HG02885 (cell line): ENCODE measurements at regions not wholly inside any gene's neighbourhood (a gene's known extent, or its start where the extent isn't known, plus 50 kb on each side); places are given as distances from the start of the nearest gene placed in this dataset.
A peak's percentile ranks its signal among the peaks of the same experiment; 100 is the strongest.
"Not testable (repeated sequence)": the region's sequence is repeated elsewhere in the genome, so short reads cannot be mapped to it uniquely, and the experiment has no call there.

Experiments used
- ATAC-seq: cut with Tn5 transposase; IDR thresholded peaks from one replicate; pipeline ENCODE4 v1.9.1; 2021; ENCODE audit warnings: mild to moderate bottlenecking; ENCODE audit not compliant: unreplicated experiment, poor library complexity

- no peak for ATAC-seq
Measured at GRCh38 chr9:75454043-75454442, 365.7 kb downstream of the OSTF1 start.

- ATAC-seq: no peak
Measured at GRCh38 chr9:75454891-75455290, 366.6 kb downstream of the OSTF1 start.

GRCh38 chr9:75455444-75455921 lies 367.2 kb downstream of the OSTF1 start:
- peak; percentile 99 for ATAC-seq

DNA sequence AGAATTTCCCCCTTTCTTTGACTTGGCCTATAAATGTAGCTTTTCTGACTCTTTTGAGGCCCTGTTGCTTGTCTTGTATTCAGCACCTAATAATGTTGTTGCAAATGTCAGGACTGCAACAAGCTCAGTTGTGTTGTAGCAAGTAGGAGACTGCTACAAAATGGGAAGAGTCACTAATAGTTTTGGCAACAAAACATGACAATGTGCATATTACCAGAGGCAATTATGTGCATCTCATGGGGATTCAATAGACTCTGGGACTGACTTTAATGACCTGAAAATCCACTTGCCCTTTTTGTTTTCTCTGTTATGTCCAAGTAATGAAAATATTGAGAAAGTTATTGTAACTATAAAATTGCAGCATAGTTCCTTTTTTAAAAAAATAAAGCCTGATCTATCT lies 368.4 kb downstream of the OSTF1 start:
- ATAC-seq: no peak

DNA sequence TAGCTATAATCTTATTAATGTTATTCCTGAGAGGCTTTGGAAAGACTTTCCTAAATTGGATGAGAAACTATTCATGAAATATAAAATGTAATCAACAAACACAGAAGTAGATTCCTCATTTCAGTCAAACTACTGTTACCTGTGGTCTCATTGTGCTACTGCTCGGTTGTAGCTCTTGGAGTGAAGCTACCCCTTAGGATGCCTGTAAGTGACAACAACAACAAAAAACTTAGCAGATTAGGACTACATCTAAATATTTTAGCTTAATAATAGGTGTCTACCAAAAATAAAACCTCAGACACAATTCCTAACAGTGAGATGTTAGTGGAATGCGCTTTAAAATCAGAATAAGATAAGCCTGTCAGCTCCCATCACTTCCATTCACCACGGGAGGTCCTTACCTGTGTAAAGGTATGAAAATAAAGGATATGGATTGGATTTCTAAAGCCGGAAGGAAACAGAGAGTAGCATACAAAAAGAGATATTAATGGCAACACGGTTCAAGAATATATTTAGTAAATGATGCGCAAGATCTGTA lies 369.2 kb downstream of the OSTF1 start:
- ATAC-seq: no peak

DNA sequence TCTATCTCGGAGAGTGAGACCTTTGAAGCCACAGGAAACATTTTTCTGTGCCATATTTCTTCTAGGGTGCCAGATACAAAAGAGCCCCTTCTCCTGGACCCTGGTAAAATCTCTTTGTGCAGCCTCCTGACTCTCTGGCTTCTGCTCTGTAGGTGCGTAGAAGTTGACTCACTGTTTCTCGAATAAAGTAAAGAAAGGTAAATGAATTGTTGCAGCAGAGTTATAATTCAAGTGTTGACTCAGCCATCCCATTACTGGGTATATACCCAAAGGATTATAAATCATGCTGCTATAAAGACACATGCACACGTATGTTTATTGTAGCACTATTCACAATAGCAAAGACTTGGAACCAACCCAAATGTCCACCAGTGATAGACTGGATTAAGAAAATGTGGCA lies 371.0 kb downstream of the OSTF1 start:
- not testable (repeated sequence) for ATAC-seq

GRCh38 chr9:75461183-75461582 lies 372.9 kb downstream of the OSTF1 start:
- ATAC-seq: peak; percentile 48

DNA sequence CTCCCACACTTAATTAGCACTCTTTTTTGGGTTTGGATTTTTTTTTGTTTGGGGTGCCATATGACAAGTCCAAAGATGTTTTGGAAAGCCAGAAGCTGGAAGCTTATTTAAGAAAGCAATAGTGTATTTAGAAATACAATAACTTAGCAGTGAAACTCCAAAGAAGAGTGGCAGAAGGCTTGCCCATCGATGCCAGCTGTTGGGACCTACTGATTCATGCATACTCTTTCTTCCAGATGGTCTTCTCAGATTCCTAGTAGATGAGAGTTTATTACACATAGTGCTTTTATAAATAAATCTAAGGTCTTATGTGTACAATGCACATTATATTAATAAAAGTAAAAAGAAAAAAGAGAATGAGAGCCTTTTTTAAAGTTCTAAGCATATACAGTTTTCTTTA lies 374.6 kb downstream of the OSTF1 start:
- no peak for ATAC-seq

DNA sequence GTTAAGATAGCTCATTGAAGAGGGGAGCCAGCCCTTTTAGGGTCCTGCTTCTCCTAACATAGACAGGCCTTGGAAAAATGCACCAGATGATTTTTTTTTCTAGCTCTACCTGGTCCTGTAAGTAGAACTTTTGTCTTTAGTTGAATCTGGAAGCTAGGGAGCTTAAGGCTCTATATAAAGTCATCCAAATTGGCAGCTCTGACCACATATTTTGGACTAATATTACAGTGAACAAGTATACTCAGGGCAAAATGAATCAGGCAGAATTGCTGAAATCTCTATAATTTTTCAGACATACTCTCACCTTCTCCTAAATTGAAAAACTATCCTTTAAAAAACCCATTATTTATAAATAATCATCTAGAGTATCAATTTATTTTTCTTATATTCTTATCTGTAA lies 375.6 kb downstream of the OSTF1 start:
- ATAC-seq: no peak

DNA sequence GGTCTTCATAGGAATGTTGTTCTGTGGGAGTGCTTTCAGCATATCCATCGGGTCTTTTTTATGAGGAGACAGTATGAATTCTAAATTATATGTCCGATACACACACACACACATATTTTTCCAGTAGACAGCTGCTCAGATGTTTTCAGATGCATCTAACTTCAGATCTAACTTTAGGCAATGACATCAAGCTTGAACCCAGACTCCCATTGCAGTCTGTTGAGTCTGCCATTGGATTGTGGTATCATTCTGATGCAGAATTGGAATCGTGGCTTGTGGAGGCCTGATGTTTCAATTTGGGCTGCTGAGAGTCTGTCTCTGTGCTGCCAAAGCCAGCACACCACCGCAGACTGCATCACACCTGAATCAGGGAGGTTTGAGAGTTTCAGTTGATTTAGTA lies 376.4 kb downstream of the OSTF1 start:
- no peak for ATAC-seq

GRCh38 chr9:75467142-75467541 lies 378.8 kb downstream of the OSTF1 start:
- ATAC-seq: no peak

DNA sequence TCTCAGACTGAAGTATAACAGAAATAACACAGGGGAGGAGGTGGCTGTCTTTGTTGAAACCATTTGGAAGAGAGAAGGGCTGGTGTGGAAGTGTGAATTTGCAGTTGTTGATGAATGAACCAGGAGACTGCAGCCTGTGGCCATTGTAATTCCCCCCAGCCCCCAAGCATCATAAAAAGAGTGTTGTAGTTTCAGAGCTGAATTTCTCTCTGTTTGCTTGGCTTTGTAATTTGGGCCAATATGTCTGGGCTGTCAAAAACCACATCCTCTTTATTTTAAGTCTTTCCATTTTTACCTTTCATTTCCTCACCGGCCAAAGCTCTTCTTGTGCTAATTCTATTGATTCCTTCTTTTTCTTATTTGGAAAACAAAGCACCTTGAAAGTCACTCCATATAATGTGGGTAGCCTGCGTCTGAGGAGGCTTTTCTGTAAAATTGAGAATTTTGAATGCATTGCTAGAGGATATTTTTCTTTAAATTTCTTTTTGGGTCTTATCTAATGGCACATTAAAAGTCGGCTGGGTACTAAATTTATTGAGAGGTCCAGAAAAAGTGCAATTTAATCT lies 383.3 kb downstream of the OSTF1 start:
- ATAC-seq: peak; percentile 68

- no peak for ATAC-seq
Measured at GRCh38 chr9:75482566-75482965, 394.3 kb downstream of the OSTF1 start.

DNA sequence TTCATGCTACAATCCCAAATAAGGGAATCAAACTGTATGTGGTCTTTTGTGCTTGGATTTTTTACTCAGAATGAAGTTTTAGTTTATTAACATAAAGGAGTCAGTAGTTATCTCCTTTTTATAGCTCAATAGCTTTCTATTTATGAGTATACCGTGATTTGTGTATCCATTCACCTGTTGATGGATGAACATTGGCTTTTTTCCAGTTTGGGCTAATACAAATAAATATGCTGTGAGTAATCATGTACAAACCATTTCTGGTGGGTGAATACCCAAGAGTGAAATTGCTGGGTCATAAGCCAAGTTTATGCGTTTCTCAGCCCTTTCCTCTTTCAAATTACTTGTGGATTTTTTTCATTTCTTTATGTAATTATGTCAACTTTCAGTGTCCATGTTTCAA lies 395.3 kb downstream of the OSTF1 start:
- no peak for ATAC-seq

DNA sequence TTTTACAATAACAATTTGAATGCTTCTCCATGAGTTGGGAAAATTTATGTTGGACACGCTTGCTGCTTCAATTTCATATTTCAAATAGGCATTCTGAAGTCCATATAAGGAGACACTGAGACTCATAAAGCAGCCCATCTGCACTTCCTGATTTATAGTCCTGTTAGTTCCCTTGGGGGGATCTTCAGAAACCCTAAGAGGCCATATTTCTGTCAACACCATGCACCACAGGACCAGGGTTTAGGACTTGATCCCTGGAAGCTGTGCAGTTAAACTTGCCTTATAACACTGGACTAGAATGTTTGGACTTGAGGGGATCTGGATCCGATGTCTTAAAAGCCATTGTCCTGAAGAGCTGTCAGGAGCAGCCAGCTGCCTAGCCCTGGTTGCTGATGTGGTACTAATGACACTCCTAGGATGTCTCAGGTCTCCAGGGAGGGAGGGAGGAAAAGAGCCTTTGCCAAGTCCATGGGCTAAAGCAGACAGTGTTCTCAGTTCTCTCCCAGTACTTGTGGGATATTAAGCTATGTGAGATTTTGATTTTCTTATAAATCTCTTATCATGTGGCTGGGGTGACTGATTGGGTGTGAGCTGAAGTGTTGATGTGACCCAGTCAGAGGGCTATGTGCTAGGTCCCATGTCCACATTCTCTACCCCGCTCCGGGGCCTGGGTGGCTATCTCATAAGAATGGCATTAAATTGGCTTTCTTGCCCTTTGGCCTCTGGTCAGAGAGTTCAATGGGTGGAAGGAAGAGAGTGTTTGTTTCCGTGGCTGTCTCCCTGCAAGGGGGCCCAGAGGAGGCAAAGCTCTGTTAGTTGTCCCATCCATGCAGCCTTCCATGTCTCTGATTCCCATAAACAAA lies 399.8 kb downstream of the OSTF1 start:
- no peak for ATAC-seq

- no peak for ATAC-seq
Measured at GRCh38 chr9:75488719-75489110, 400.4 kb downstream of the OSTF1 start.

GRCh38 chr9:75490326-75490725 lies 400.1 kb upstream of the PCSK5 start:
- ATAC-seq: no peak

DNA sequence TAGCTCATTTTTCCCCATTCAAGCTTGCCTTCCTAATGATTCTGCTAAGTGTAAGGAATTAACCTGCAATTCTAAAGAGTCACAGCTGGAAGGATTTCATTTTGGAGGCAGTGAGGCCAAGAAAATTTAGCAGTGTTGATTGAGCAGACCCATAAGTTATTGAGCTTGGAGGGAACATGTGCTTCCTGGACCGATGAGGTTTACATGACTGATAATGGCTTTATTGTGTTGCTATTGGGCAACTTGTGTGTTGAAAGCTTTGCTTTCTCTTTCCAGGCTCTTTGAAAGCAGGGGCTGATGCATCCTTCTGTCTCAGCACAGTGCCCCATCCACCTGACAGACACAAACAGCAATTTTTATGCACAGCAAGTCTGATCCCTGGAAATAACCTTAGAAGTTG lies 398.9 kb upstream of the PCSK5 start:
- ATAC-seq: no peak

DNA sequence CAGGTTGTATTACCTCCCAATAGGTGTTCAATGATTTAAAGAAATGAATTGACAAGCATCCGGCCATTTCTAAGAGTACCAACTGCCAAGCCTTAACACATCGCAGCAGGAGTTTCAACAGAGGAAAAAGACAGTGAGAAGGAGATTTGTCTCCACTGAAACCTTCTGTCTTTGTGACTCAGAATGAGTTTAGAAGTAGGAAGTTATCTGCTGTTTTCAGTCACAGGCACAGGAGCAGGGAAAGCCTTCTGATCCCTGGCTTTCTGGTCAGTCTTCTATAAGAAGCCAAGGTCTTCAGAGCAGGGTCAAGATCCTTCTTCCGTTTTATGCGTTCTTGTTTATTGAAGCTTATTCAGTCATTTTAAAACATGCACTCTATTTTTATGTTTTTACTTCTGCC lies 390.7 kb upstream of the PCSK5 start:
- ATAC-seq: no peak

- no peak for ATAC-seq
Measured at GRCh38 chr9:75500479-75500878, 390.0 kb upstream of the PCSK5 start.

DNA sequence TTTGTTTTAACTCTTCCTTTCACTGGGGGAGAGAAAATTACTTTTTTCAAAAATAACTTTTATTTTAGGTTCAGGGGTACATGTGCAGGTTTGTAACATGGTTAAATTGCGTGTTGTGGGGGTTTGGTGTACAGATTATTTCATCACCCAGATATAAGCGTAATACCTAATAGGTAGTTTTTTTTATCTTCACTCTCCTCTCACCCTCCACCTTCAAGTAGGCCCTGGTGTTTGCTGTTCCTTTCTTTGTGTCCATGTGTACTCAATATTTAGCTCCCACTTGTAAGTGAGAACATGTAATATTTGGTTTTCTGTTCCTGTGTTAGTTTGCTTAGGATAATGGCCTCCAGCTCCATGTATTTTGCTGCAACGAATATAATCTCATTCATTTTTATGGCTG lies 389.5 kb upstream of the PCSK5 start:
- not testable (repeated sequence) for ATAC-seq

- ATAC-seq: no peak
Measured at GRCh38 chr9:75504721-75505120, 385.8 kb upstream of the PCSK5 start.
